Smooth muscle cell (in vitro differentiated cells): ENCODE measurements at regions not wholly inside any gene's neighbourhood (a gene's known extent, or its start where the extent isn't known, plus 50 kb on each side); places are given as distances from the start of the nearest gene placed in this dataset.

Experiments
- DNase-seq: peaks from one replicate; lab custom pipeline; 2025; ENCODE audit not compliant: unreplicated experiment; lab: John Stamatoyannopoulos, UW
- H2AFZ ChIP-seq: fragments of 200-600 bp; sonication (generic); 2 replicates; pipeline ENCODE4 v1.6.0; 2016; ENCODE audit warnings: antibody characterized with exemption, low read depth, mild to moderate bottlenecking
- H3F3A ChIP-seq: fragments of 200-600 bp; sonication (generic); 2 replicates; pipeline ENCODE4 v1.6.0; 2017; ENCODE audit warnings: antibody characterized with exemption, low read depth
- H3K27ac ChIP-seq: fragments of 200-600 bp; sonication (generic); 2 replicates; pipeline ENCODE4 v1.5.1; 2016; ENCODE audit warnings: low read depth, mild to moderate bottlenecking
- H3K27me3 ChIP-seq: fragments of 200-600 bp; sonication (generic); 2 replicates; pipeline ENCODE4 v1.6.1; 2016; ENCODE audit warnings: low read depth, mild to moderate bottlenecking
- H3K36me3 ChIP-seq: fragments of 200-600 bp; sonication (generic); 2 replicates; pipeline ENCODE4 v1.5.1; 2016; ENCODE audit warnings: low read depth
- H3K4me1 ChIP-seq: fragments of 200-600 bp; sonication (generic); 2 replicates; pipeline ENCODE4 v1.5.1; 2016; ENCODE audit warnings: low read depth
- H3K4me2 ChIP-seq: fragments of 200-600 bp; sonication (generic); 2 replicates; pipeline ENCODE4 v1.6.0; 2016; ENCODE audit warnings: mild to moderate bottlenecking
- H3K4me3 ChIP-seq: fragments of 200-600 bp; sonication (generic); 2 replicates; pipeline ENCODE4 v1.5.1; 2016; ENCODE audit warnings: mild to moderate bottlenecking
- H3K79me2 ChIP-seq: fragments of 200-600 bp; sonication (generic); 2 replicates; pipeline ENCODE4 v1.6.0; 2016; ENCODE audit warnings: low read depth, mild to moderate bottlenecking
- H3K9ac ChIP-seq: fragments of 200-600 bp; sonication (generic); 2 replicates; pipeline ENCODE4 v1.6.0; 2016; ENCODE audit warnings: low read depth
- H3K9me3 ChIP-seq: fragments of 200-600 bp; sonication (generic); replicated peaks from 2 replicates; pipeline ENCODE4 v1.5.1; 2016; ENCODE audit warnings: low read depth
- H4K20me1 ChIP-seq: fragments of 200-600 bp; sonication (generic); 2 replicates; pipeline ENCODE4 v1.6.0; 2016; ENCODE audit warnings: low read depth
- WGBS: methylation state at CpG from one replicate; pipeline ENCODE4 v1.1.7; 2016; ENCODE audit warnings: low lambda C conversion rate; 5-methylcytosine and 5-hydroxymethylcytosine counted together
- TF ChIP-seq, protein P1 (sequence below): fragments of 200-600 bp; sonication (generic); IDR thresholded peaks from 2 replicates; pipeline ENCODE4 v1.5.1; 2017; ENCODE audit warnings: borderline replicate concordance, mild to moderate bottlenecking, antibody characterized with exemption; ENCODE audit not compliant: insufficient read depth, poor library complexity, severe bottlenecking

DNA sequence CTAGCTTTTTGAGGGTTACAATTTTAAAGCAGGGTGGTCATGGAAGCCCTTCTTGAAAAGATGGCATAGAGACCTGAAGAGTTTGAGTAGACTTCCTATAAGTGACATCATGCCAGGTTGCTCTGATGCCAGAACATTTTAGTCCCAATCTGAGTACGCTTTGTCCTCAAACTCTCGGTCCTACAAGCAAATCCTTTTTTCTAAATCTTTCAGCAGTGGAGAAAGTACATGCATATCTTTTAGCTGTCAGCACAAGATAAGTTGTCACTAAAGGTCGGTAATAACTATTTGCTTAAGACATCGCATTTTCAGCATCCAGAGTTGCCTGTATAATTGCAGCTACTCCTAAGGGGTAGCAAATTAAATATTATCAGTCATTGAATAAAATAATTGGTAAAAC, 140.4 kb downstream of the ATP6V1G3 start:
- Histone ChIP-seq H3K27ac (no peak overlapping the region), H3K9me3 (no peaks in the 10 kb centered on the region), H3K9ac (no peak overlapping the region), H3K4me1 (no peaks in the 10 kb centered on the region), H3K79me2 (no peaks in the 10 kb centered on the region), H4K20me1 (no peaks in the 10 kb centered on the region), H3K36me3 (no peaks in the 10 kb centered on the region), H3F3A (no peaks in the 10 kb centered on the region), H3K27me3 (peaks cover 2% of the 10 kb centered on the region), H3K4me2 (no peak overlapping the region), H2AFZ (no peak overlapping the region), H3K4me3 (no peak overlapping the region)
- TF ChIP-seq, protein P1, sequence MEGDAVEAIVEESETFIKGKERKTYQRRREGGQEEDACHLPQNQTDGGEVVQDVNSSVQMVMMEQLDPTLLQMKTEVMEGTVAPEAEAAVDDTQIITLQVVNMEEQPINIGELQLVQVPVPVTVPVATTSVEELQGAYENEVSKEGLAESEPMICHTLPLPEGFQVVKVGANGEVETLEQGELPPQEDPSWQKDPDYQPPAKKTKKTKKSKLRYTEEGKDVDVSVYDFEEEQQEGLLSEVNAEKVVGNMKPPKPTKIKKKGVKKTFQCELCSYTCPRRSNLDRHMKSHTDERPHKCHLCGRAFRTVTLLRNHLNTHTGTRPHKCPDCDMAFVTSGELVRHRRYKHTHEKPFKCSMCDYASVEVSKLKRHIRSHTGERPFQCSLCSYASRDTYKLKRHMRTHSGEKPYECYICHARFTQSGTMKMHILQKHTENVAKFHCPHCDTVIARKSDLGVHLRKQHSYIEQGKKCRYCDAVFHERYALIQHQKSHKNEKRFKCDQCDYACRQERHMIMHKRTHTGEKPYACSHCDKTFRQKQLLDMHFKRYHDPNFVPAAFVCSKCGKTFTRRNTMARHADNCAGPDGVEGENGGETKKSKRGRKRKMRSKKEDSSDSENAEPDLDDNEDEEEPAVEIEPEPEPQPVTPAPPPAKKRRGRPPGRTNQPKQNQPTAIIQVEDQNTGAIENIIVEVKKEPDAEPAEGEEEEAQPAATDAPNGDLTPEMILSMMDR = no peak
- 77% methylated on average over 4 of the region's 4 CpGs for WGBS
- DNase-seq = no peak

DNA sequence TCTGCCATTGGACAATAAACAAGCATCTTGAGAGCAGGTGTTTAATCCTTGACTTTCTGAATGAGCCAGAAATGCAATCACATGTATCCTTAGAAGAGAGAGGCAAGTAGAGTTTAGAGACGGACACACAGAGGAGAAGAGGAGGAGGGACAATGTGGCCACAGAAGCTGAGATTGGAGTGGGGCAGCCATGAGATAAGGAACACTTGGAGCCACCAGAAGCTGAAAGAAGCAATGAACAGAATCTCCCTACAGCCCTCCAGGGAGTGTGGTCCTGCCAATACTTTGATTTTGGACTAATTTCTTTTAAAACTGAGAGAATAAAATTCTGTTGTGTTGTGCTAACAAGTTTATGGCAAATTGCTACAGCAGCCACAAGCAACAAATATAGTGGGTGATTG, 141.0 kb downstream of the ATP6V1G3 start:
- H2AFZ ChIP-seq = no peak overlapping the region
- no peaks in the 10 kb centered on the region for H3K9me3 ChIP-seq
- H3K27ac ChIP-seq = no peak overlapping the region
- H3K9ac ChIP-seq = no peak overlapping the region
- no peaks in the 10 kb centered on the region for H3K36me3 ChIP-seq
- H3F3A ChIP-seq = no peaks in the 10 kb centered on the region
- TF ChIP-seq, protein P1 = no peak
- DNase-seq = no peak
- 85% methylated on average over 1 of the region's 1 CpG for WGBS
- H3K27me3 ChIP-seq = peaks cover 2% of the 10 kb centered on the region
- no peak overlapping the region for H3K4me2 ChIP-seq
- no peak overlapping the region for H3K4me3 ChIP-seq
- H3K79me2 ChIP-seq = no peaks in the 10 kb centered on the region
- no peaks in the 10 kb centered on the region for H3K4me1 ChIP-seq
- no peaks in the 10 kb centered on the region for H4K20me1 ChIP-seq

DNA sequence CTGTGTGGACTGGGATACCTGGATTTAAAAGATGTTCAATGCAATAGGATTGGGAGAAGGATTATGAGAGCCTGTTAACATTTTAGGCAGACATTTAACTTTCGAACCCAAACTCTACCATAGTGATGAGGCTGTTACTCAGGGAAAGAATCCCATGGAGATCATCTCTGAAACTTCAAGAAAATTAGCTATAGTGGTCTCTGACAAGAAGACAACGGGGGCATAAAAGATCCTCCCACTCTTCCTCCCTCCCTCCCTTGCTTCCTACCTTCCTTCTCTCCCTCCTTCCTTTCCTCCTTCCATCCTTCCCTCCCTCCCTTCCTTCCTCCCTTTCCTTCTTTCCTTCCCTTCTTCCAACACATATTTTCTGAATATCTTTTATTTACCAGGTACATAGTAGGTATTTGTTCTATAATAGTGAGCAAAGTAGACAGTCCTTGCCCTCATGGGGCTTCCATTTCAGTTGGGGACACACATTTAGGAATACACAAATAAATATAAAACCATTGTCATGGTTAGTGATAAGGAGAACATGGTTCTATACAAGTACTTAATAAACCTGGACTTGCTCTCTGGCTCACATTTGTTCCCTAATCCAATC, 143.2 kb downstream of the ATP6V1G3 start:
- no peaks in the 10 kb centered on the region for H3K9me3 ChIP-seq
- H2AFZ ChIP-seq = no peak overlapping the region
- no peak overlapping the region for H3K4me2 ChIP-seq
- WGBS = 81% methylated on average over 2 of the region's 2 CpGs
- no peak for DNase-seq
- H4K20me1 ChIP-seq = no peaks in the 10 kb centered on the region
- H3K79me2 ChIP-seq = no peaks in the 10 kb centered on the region
- H3K27ac ChIP-seq = no peak overlapping the region
- H3K36me3 ChIP-seq = no peaks in the 10 kb centered on the region
- H3K9ac ChIP-seq = no peak overlapping the region
- peaks cover 2% of the 10 kb centered on the region for H3K27me3 ChIP-seq
- H3K4me1 ChIP-seq = no peaks in the 10 kb centered on the region
- no peaks in the 10 kb centered on the region for H3F3A ChIP-seq
- H3K4me3 ChIP-seq = no peak overlapping the region
- TF ChIP-seq, protein P1 = no peak

DNA sequence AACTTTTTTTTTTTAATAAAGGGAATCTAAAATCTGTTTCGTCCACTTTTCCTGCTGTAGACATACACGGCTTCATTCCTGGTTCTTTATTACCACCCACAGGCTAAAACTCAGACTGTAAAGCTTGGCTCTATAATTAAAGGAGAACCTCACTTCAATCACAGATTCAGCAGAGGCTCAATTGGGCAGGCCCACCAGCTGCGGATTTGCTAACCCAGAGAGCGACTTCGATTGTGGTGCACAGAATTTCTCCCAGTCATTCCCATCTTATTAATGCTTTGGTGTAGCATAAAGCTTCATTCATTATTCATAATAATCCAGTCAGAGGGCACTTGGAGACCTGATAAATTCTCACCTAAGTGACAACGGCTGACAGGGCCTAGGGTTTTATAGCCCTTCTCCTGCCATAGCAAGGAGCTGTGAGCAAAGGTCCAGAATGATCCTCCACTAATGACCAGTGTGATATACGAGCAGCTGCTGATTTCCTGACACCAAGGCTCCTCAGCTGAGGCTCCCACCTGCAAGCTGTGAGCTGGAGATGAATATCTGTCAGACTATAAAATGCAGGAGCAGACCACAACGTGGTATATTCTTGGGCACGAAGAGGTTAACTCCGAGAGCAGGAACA, 149.0 kb downstream of the ATP6V1G3 start:
- 82% methylated on average over 10 of the region's 10 CpGs for WGBS
- Histone ChIP-seq H3K27ac (no peak overlapping the region), H3K4me1 (no peaks in the 10 kb centered on the region), H3K27me3 (no peaks in the 10 kb centered on the region), H3K79me2 (no peaks in the 10 kb centered on the region), H2AFZ (no peak overlapping the region), H3K9ac (no peak overlapping the region), H4K20me1 (no peaks in the 10 kb centered on the region), H3K9me3 (no peaks in the 10 kb centered on the region), H3K4me2 (no peak overlapping the region), H3K36me3 (no peaks in the 10 kb centered on the region), H3F3A (no peaks in the 10 kb centered on the region), H3K4me3 (no peak overlapping the region)
- DNase-seq = no peak
- TF ChIP-seq, protein P1 = no peak
